B cell (primary cell): ENCODE measurements at regions not wholly inside any gene's neighbourhood (a gene's known extent, or its start where the extent isn't known, plus 50 kb on each side); places are given as distances from the start of the nearest gene placed in this dataset.

Experiments used
- ATAC-seq: fragments of 200-7000 bp; cut with Tn5 transposase; one replicate; pipeline ENCODE4 v1.10.0; 2021; ENCODE audit warnings: low read depth, mild to moderate bottlenecking, moderate number of reproducible peaks, moderate library complexity
- CTCF ChIA-PET: fragments of 350-600 bp; sonication (Branson Sonifier 250); formaldehyde crosslinking; loops from one replicate; lab custom pipeline; 2021; ENCODE audit warnings: antibody characterized with exemption, inconsistent platforms; lab: Charles Lee
- POLR2A ChIA-PET: fragments of 350-600 bp; sonication (Branson Sonifier 250); formaldehyde crosslinking; loops from one replicate; lab custom pipeline; 2021; ENCODE audit warnings: antibody characterized with exemption; lab: Charles Lee
- DNase-seq: peaks from one replicate; pipeline ENCODE4 v3.0.0; 2013
- H2AFZ ChIP-seq: 2 replicates; pipeline ENCODE4 v1.6.1; 2012; ENCODE audit warnings: mild to moderate bottlenecking, low read depth, low read length; ENCODE audit not compliant: insufficient read depth, poor library complexity, severe bottlenecking
- H3K27ac ChIP-seq, 2 donors: 1 replicate in 1 of 2; 2 replicates in 1 of 2; pipeline ENCODE4 v1.5.1; 2012 to 2013; ENCODE audit warnings: low read length in 2 of 2, mild to moderate bottlenecking in 2 of 2, moderate library complexity in 1 of 2
- H3K27me3 ChIP-seq, 4 experiments: fragments of 200-600 bp in 1 of 4; sonication (generic) in 1 of 4; replicated peaks in 1 of 4; 1 replicate in 2 of 4; 2 replicates in 2 of 4; pipeline versions ENCODE4 v1.6.1 to v1.7.0; 2013 to 2016; ENCODE audit warnings: low read length in 3 of 4, mild to moderate bottlenecking in 2 of 4, mixed read lengths in 1 of 4, moderate library complexity in 1 of 4; ENCODE audit not compliant: insufficient read depth in 4 of 4, control insufficient read depth in 3 of 4; ENCODE audit errors: control extremely low read depth in 1 of 4
- H3K36me3 ChIP-seq, 2 experiments: replicated peaks in 1 of 2; 1 replicate in 1 of 2; 2 replicates in 1 of 2; pipeline versions ENCODE4 v1.6.1 to v1.7.1; 2013; ENCODE audit warnings: low read length in 1 of 2; ENCODE audit not compliant: insufficient read depth in 2 of 2, control insufficient read depth in 1 of 2; ENCODE audit errors: control extremely low read depth in 1 of 2, extremely low read depth in 1 of 2
- H3K4me1 ChIP-seq, 2 donors: fragments of 200-600 bp in 1 of 2; sonication (generic) in 1 of 2; 1 replicate in 1 of 2; 2 replicates in 1 of 2; pipeline versions ENCODE4 v1.5.1 to v1.6.1; 2013 to 2017; ENCODE audit warnings: low read length in 2 of 2; ENCODE audit not compliant: control insufficient read depth in 2 of 2, insufficient read depth in 2 of 2
- H3K4me2 ChIP-seq: replicated peaks from 2 replicates; pipeline ENCODE3; 2012; ENCODE audit warnings: mild to moderate bottlenecking, low read depth, low read length; ENCODE audit not compliant: poor library complexity, severe bottlenecking
- H3K4me3 ChIP-seq, 5 experiments: fragments of 200-600 bp in 1 of 5; sonication (generic) in 1 of 5; 1 replicate in 3 of 5; 2 replicates in 2 of 5; pipeline versions ENCODE4 v1.5.1 to v1.7.0; 2011 to 2016; ENCODE audit warnings: low read length in 4 of 5, mild to moderate bottlenecking in 4 of 5, low read depth in 2 of 5, control low read depth in 1 of 5, moderate library complexity in 1 of 5; ENCODE audit not compliant: insufficient read depth in 1 of 5; ENCODE audit errors: control extremely low read depth in 1 of 5, extremely low read depth in 1 of 5
- H3K79me2 ChIP-seq: fragments of 200-600 bp; sonication (generic); one replicate; pipeline ENCODE4 v1.6.0; 2016; ENCODE audit warnings: low read length; ENCODE audit not compliant: control insufficient read depth, insufficient read depth
- H3K9ac ChIP-seq: fragments of 200-600 bp; sonication (generic); 2 replicates; pipeline ENCODE4 v1.6.1; 2017; ENCODE audit warnings: mild to moderate bottlenecking, low read length, moderate library complexity
- H3K9me3 ChIP-seq, 3 donors: one replicate each; pipeline versions ENCODE4 v1.6.1 to v1.7.1; 2013; ENCODE audit warnings: low read length in 2 of 3; ENCODE audit not compliant: control insufficient read depth in 2 of 3, insufficient read depth in 1 of 3; ENCODE audit errors: control extremely low read depth in 1 of 3
- H4K20me1 ChIP-seq: 2 replicates; pipeline ENCODE4 v1.6.0; 2012; ENCODE audit warnings: mild to moderate bottlenecking, low read length; ENCODE audit not compliant: insufficient read depth, control insufficient read depth, poor library complexity, severe bottlenecking
- H3K27ac Mint-ChIP-seq: one replicate; pipeline ENCODE4 v1.8.0; 2021; ENCODE audit warnings: mixed read lengths
- H3K27me3 Mint-ChIP-seq: one replicate; pipeline ENCODE4 v1.8.0; 2021; ENCODE audit warnings: mixed read lengths
- H3K4me1 Mint-ChIP-seq: one replicate; pipeline ENCODE4 v1.8.0; 2021; ENCODE audit warnings: mixed read lengths
- H3K4me3 Mint-ChIP-seq: one replicate; pipeline ENCODE4 v1.8.0; 2021; ENCODE audit warnings: mixed read lengths
- H3K9me3 Mint-ChIP-seq: one replicate; pipeline ENCODE4 v1.8.0; 2022; ENCODE audit warnings: mixed read lengths; ENCODE audit not compliant: insufficient read depth
- CTCF ChIP-seq: fragments of 200-600 bp; IDR thresholded peaks from one replicate; pipeline ENCODE4 v1.8.0; 2022; ENCODE audit warnings: antibody characterized with exemption, mild to moderate bottlenecking
- EZH2 ChIP-seq: IDR thresholded peaks from 2 replicates; pipeline ENCODE4 v1.6.1; 2012; ENCODE audit warnings: borderline replicate concordance, low read depth, mild to moderate bottlenecking, moderate library complexity, low read length; ENCODE audit not compliant: insufficient read depth, poor library complexity, severe bottlenecking
- WGBS: methylation state at CpG from one replicate; pipeline ENCODE4 v1.1.5; 2013; ENCODE audit warnings: missing lambda C conversion rate; ENCODE audit not compliant: insufficient coverage; 5-methylcytosine and 5-hydroxymethylcytosine counted together
- intact Hi-C: fragments of 100-400 bp; cut with micrococcal nuclease; formaldehyde crosslinking; loops from one replicate; pipeline ENCODE4 v1.10.0; 2022

GRCh38 chr10:128219295-128219694, 93.1 kb upstream of the MKI67 start:
- Histone ChIP-seq H3K79me2 (no peaks in the 10 kb centered on the region), H3K36me3 (no peaks in the 10 kb centered on the region), H3K4me1 (peaks cover 8 to 9% of the 10 kb centered on the region in 2 donors), H3K9ac (no peak overlapping the region), H3K27ac (no peak overlapping the region), H3K4me3 (no peak overlapping the region), H4K20me1 (no peaks in the 10 kb centered on the region), H2AFZ (no peak overlapping the region), H3K4me2 (no peak overlapping the region), H3K9me3 (no peaks in the 10 kb centered on the region), H3K27me3 (peaks cover 0 to 6% (median 2%) of the 10 kb centered on the region in 4 experiments)
- Mint-ChIP-seq H3K27ac (no peak overlapping the region), H3K27me3 (peaks cover 22% of the 10 kb centered on the region), H3K4me1 (peaks cover 8% of the 10 kb centered on the region), H3K9me3 (no peaks in the 10 kb centered on the region), H3K4me3 (no peak overlapping the region)
- no peak for ATAC-seq
- TF ChIP-seq EZH2 (no peak), CTCF (no peak)
- ChIA-PET POLR2A (interaction anchor here (0.7 kb wide), 1 partner anchor 1892 kb away, joined by 3 read pairs; no protein-coding TSS in a partner anchor), CTCF (no interaction called here)
- DNase-seq = no peak
- intact Hi-C loops = no loop called here
- WGBS = no CpG with 5 or more reads among the region's 1 CpG

- H3K4me1 Mint-ChIP-seq = peaks cover 8% of the 10 kb centered on the region
- H2AFZ ChIP-seq = no peak overlapping the region
- H3K27ac ChIP-seq = no peak overlapping the region
- no peak for ATAC-seq
- H3K4me3 Mint-ChIP-seq = no peak overlapping the region
- peaks cover 16% of the 10 kb centered on the region for H3K27me3 Mint-ChIP-seq
- no peak overlapping the region for H3K27ac Mint-ChIP-seq
- H3K79me2 ChIP-seq = no peaks in the 10 kb centered on the region
- H3K36me3 ChIP-seq = no peaks in the 10 kb centered on the region
- no peaks in the 10 kb centered on the region for H3K9me3 ChIP-seq
- peaks cover 8 to 9% of the 10 kb centered on the region in 2 donors for H3K4me1 ChIP-seq
- H3K9me3 Mint-ChIP-seq = no peaks in the 10 kb centered on the region
- no peaks in the 10 kb centered on the region for H4K20me1 ChIP-seq
- no CpG with 5 or more reads among the region's 5 CpGs for WGBS
- intact Hi-C loops = no loop called here
- TF ChIP-seq CTCF (no peak), EZH2 (no peak)
- POLR2A ChIA-PET = no interaction called here
- CTCF ChIA-PET = no interaction called here
- no peak overlapping the region for H3K9ac ChIP-seq
- H3K27me3 ChIP-seq = peaks cover 0 to 6% (median 2%) of the 10 kb centered on the region in 4 experiments
- H3K4me3 ChIP-seq = no peak overlapping the region
- no peak for DNase-seq
- H3K4me2 ChIP-seq = no peak overlapping the region
Measured at GRCh38 chr10:128220021-128220420, 93.8 kb upstream of the MKI67 start.
